ENCODE measurements at regions not wholly inside any gene's neighbourhood (a gene's known extent, or its start where the extent isn't known, plus 50 kb on each side); places are given as distances from the start of the nearest gene placed in this dataset.

DNA sequence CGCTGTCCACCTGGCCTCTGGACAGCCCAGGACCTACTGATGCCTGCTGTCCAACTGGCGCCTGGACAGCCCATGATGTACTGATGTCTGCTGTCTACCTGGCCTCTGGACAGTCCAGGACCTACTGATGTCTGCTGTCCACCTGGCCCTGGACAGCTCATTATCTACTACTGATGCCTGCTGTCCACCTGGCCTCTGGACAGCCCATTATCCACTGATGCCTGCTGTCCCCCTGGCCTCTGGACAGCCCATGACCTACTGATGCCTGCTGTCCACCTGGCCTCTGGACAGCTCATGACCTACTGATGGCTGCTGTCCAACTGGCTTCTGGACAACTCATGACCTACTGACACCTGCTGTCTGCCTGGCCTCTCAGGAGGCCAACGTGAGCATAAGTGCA lies 208.1 kb downstream of the TEX29 start:
- no peaks in the 10 kb centered on the region for H3K79me2 ChIP-seq (ENCODE audit: insufficient read depth, low read length)
- H3K27me3 ChIP-seq (ENCODE audit: low read length), result no peaks in the 10 kb centered on the region
- H2AFZ ChIP-seq (ENCODE audit: low read depth, low read length, severe bottlenecking), result no peak overlapping the region
- H3K36me3 ChIP-seq (ENCODE audit: low read length), result no peaks in the 10 kb centered on the region
- H3K9me3 ChIP-seq (ENCODE audit: insufficient read depth, low read length), result no peaks in the 10 kb centered on the region
- H3K4me3 ChIP-seq (ENCODE audit: insufficient read depth, low read length, poor library complexity, severe bottlenecking), result no peak overlapping the region
- H3K4me2 ChIP-seq (ENCODE audit: low read depth, low read length, poor library complexity, severe bottlenecking), result no peak overlapping the region
- no peaks in the 10 kb centered on the region for H3F3A ChIP-seq (ENCODE audit: insufficient read depth)
- no peak overlapping the region for H3K9ac ChIP-seq (ENCODE audit: low read length)
- H3K27ac ChIP-seq (ENCODE audit: low read depth, low read length), result no peak overlapping the region
- H4K20me1 ChIP-seq (ENCODE audit: low read depth, low read length), result no peaks in the 10 kb centered on the region
- H3K9me2 ChIP-seq (replicated peaks; ENCODE audit: insufficient read depth, low read length), result no peaks in the 10 kb centered on the region
- TF ChIP-seq, protein P1, sequence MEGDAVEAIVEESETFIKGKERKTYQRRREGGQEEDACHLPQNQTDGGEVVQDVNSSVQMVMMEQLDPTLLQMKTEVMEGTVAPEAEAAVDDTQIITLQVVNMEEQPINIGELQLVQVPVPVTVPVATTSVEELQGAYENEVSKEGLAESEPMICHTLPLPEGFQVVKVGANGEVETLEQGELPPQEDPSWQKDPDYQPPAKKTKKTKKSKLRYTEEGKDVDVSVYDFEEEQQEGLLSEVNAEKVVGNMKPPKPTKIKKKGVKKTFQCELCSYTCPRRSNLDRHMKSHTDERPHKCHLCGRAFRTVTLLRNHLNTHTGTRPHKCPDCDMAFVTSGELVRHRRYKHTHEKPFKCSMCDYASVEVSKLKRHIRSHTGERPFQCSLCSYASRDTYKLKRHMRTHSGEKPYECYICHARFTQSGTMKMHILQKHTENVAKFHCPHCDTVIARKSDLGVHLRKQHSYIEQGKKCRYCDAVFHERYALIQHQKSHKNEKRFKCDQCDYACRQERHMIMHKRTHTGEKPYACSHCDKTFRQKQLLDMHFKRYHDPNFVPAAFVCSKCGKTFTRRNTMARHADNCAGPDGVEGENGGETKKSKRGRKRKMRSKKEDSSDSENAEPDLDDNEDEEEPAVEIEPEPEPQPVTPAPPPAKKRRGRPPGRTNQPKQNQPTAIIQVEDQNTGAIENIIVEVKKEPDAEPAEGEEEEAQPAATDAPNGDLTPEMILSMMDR (IDR thresholded peaks at IDR 0.05; ENCODE audit: insufficient read depth, low read length, poor library complexity, severe bottlenecking), result no peak
- TF ChIP-seq EZH2phosphoT487 (conservative IDR thresholded peaks at IDR 0.05; ENCODE audit: low read length), result no peak

DNA sequence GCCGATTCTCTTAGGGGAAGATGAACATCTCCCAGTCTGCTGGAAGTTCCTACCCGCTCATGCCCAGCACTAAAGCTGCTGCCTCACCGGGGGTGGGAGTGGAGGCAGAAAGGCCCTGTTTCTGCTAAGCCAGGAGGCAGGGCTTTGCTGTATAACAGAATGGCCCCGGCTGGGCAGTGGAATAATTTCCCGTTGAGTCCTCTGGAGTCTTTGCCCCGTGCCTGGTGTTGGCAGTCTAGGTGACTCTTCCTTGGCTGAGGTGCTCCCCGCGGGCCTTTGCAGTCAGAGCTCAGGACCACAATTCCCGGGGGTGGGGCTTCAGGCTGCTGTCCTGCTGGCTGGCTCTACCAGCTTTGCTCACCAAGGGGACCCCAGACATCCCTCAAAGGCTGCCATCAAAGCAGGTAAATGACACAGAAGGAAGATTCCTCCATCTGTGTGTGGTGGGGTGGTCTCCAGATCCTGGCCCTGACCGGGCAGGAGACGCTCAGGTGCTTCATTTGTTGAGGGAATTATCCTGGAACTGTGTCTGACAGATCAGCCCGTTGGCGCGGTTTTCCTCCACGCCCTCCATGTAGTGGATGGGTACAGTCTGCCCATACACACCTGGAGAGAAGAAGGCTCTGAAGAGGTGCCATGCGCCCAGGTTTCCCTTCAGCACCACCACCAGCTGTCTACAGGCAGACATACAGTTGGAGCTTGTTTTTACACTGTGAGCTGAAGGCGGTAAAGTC lies 209.9 kb downstream of the TEX29 start:
- H4K20me1 ChIP-seq (ENCODE audit: low read depth, low read length), result no peaks in the 10 kb centered on the region
- H3F3A ChIP-seq (ENCODE audit: insufficient read depth), result no peaks in the 10 kb centered on the region
- H3K4me3 ChIP-seq (ENCODE audit: insufficient read depth, low read length, poor library complexity, severe bottlenecking), result no peak overlapping the region
- no peak overlapping the region for H3K27ac ChIP-seq (ENCODE audit: low read depth, low read length)
- H3K9ac ChIP-seq (ENCODE audit: low read length), result no peak overlapping the region
- no peak overlapping the region for H2AFZ ChIP-seq (ENCODE audit: low read depth, low read length, severe bottlenecking)
- no peaks in the 10 kb centered on the region for H3K9me2 ChIP-seq (replicated peaks; ENCODE audit: insufficient read depth, low read length)
- no peaks in the 10 kb centered on the region for H3K79me2 ChIP-seq (ENCODE audit: insufficient read depth, low read length)
- no peaks in the 10 kb centered on the region for H3K36me3 ChIP-seq (ENCODE audit: low read length)
- no peaks in the 10 kb centered on the region for H3K27me3 ChIP-seq (ENCODE audit: low read length)
- no peaks in the 10 kb centered on the region for H3K9me3 ChIP-seq (ENCODE audit: insufficient read depth, low read length)
- H3K4me2 ChIP-seq (ENCODE audit: low read depth, low read length, poor library complexity, severe bottlenecking), result no peak overlapping the region
- TF ChIP-seq, protein P1 (IDR thresholded peaks at IDR 0.05; ENCODE audit: insufficient read depth, low read length, poor library complexity, severe bottlenecking), result no peak
- TF ChIP-seq EZH2phosphoT487 (conservative IDR thresholded peaks at IDR 0.05; ENCODE audit: low read length), result no peak

DNA sequence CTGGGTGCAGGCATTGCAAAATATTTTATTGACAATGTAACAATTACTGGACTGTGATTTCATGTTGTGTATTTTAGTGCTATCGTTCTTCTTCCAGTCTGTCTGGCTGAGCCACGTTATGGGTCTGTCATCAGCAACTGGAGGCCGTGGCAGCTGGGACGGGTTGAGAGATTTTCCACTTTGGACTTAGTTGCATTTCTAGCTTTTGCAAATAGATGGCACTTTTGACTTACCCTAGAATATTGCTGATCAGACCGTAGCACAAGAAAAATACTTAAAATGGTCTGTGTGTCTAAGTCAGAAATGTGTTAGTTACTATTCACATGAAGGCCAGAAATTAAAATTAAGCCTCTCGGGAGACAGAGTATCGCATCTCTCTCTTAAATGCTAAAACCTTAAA lies 211.1 kb downstream of the TEX29 start:
- H3K27me3 ChIP-seq (ENCODE audit: low read length), result no peaks in the 10 kb centered on the region
- H3K9me2 ChIP-seq (replicated peaks; ENCODE audit: insufficient read depth, low read length), result no peaks in the 10 kb centered on the region
- no peak for TF ChIP-seq EZH2phosphoT487 (conservative IDR thresholded peaks at IDR 0.05; ENCODE audit: low read length)
- TF ChIP-seq, protein P1 (IDR thresholded peaks at IDR 0.05; ENCODE audit: insufficient read depth, low read length, poor library complexity, severe bottlenecking), result no peak
- H3F3A ChIP-seq (ENCODE audit: insufficient read depth), result no peaks in the 10 kb centered on the region
- no peaks in the 10 kb centered on the region for H4K20me1 ChIP-seq (ENCODE audit: low read depth, low read length)
- H3K36me3 ChIP-seq (ENCODE audit: low read length), result no peaks in the 10 kb centered on the region
- no peak overlapping the region for H3K9ac ChIP-seq (ENCODE audit: low read length)
- H3K79me2 ChIP-seq (ENCODE audit: insufficient read depth, low read length), result no peaks in the 10 kb centered on the region
- no peak overlapping the region for H2AFZ ChIP-seq (ENCODE audit: low read depth, low read length, severe bottlenecking)
- H3K9me3 ChIP-seq (ENCODE audit: insufficient read depth, low read length), result no peaks in the 10 kb centered on the region
- H3K4me3 ChIP-seq (ENCODE audit: insufficient read depth, low read length, poor library complexity, severe bottlenecking), result no peak overlapping the region
- no peak overlapping the region for H3K27ac ChIP-seq (ENCODE audit: low read depth, low read length)
- H3K4me2 ChIP-seq (ENCODE audit: low read depth, low read length, poor library complexity, severe bottlenecking), result no peak overlapping the region
